HCT116 (cell line): ENCODE measurements at regions not wholly inside any gene's neighbourhood (a gene's known extent, or its start where the extent isn't known, plus 50 kb on each side); places are given as distances from the start of the nearest gene placed in this dataset.

Experiments used
- ATAC-seq: fragments of 200-7000 bp; cut with Tn5 transposase; 2 replicates; pipeline ENCODE4 v1.9.1; 2020; ENCODE audit warnings: mild to moderate bottlenecking, moderate library complexity
- BruUV-seq: library from RNA; stranded (reverse); fragments of 400-500 nt; replicated peaks from 2 replicates; lab custom pipeline; 2021; lab: Mats Ljungman, UMichigan
- CTCF ChIA-PET: fragments of 300-600 bp; sonication (Branson Sonifier 250); formaldehyde crosslinking; loops from one replicate; lab custom pipeline; 2021; ENCODE audit warnings: antibody characterized with exemption; lab: Charles Lee
- POLR2A ChIA-PET: fragments of 300-600, 350-600 bp; sonication (Branson Sonifier 250); formaldehyde crosslinking; loops from one replicate; lab custom pipeline; 2021; ENCODE audit warnings: antibody characterized with exemption; lab: Charles Lee
- RAD21 ChIA-PET, 2 experiments: fragments of 300-600 bp; sonication (Branson Sonifier 250); formaldehyde crosslinking; loops; one replicate each; lab custom pipeline; 2023; ENCODE audit warnings: low total read pairs in 2 of 2; ENCODE audit not compliant: uncharacterized antibody in 2 of 2, unreplicated experiment in 2 of 2, low non-redundant PET in 1 of 2; lab: Charles Lee
- DNase-seq: peaks from one replicate; pipeline ENCODE4 v3.0.0-alpha.2; 2010; ENCODE audit warnings: low read depth, low spot score
- H2AFZ ChIP-seq: fragments of 200-600 bp; shearing (Covaris generic), sonication (generic); 2 replicates; pipeline ENCODE4 v1.6.1; 2017; ENCODE audit warnings: low read depth, mixed run types, mixed read lengths, antibody characterized with exemption, low read length; ENCODE audit not compliant: poor library complexity, severe bottlenecking
- H3K27ac ChIP-seq: 2 replicates; pipeline ENCODE4 v1.5.1; 2012; ENCODE audit warnings: low read depth, low read length
- H3K27me3 ChIP-seq: fragments of 200-600 bp; sonication (generic); 2 replicates; pipeline ENCODE4 v1.6.1; 2016; ENCODE audit warnings: mixed run types, low read length, mixed read lengths; ENCODE audit not compliant: insufficient read depth
- H3K36me3 ChIP-seq, 2 experiments: fragments of 200-500 bp in 1 of 2; fragments of 200-600 bp in 1 of 2; sonication (Bioruptor generic) in 1 of 2; sonication (generic) in 1 of 2; 2 replicates each; pipeline versions ENCODE4 v1.5.1 to v1.6.1; 2014 to 2016; ENCODE audit warnings: low read length in 2 of 2, inconsistent platforms in 1 of 2, mixed read lengths in 1 of 2, mixed run types in 1 of 2; ENCODE audit not compliant: insufficient read depth in 2 of 2, control insufficient read depth in 1 of 2
- H3K4me1 ChIP-seq, 2 experiments: fragments of 200-600 bp in 1 of 2; sonication (generic) in 1 of 2; 2 replicates each; pipeline versions ENCODE4 v1.5.1 to v1.6.1; 2012 to 2017; ENCODE audit warnings: low read length in 2 of 2, inconsistent platforms in 1 of 2, mild to moderate bottlenecking in 1 of 2, mixed read lengths in 1 of 2, mixed run types in 1 of 2, moderate library complexity in 1 of 2; ENCODE audit not compliant: insufficient read depth in 2 of 2, control insufficient read depth in 1 of 2
- H3K4me2 ChIP-seq: fragments of 200-600 bp; sonication (generic); 2 replicates; pipeline ENCODE4 v1.6.1; 2017; ENCODE audit warnings: mixed run types, low read length, mixed read lengths
- H3K4me3 ChIP-seq, 2 experiments: fragments of 200-600 bp in 1 of 2; sonication (generic) in 1 of 2; replicated peaks in 1 of 2; 2 replicates each; pipeline ENCODE4 v1.5.1; 2011 to 2016; ENCODE audit warnings: low read length in 2 of 2, control low read depth in 1 of 2, low read depth in 1 of 2, mild to moderate bottlenecking in 1 of 2, mixed read lengths in 1 of 2, mixed run types in 1 of 2
- H3K79me2 ChIP-seq: fragments of 200-600 bp; sonication (generic); 2 replicates; pipeline ENCODE4 v1.6.1; 2017; ENCODE audit warnings: mild to moderate bottlenecking, mixed run types, low read length, moderate library complexity, mixed read lengths; ENCODE audit not compliant: insufficient read depth
- H3K9ac ChIP-seq: fragments of 200-600 bp; sonication (generic); 2 replicates; pipeline ENCODE4 v1.6.1; 2016; ENCODE audit warnings: low read length, mixed read lengths
- H3K9me2 ChIP-seq: fragments of 200-600 bp; sonication (generic), shearing (Covaris generic); 2 replicates; pipeline ENCODE4 v1.6.1; 2017; ENCODE audit warnings: mixed run types, mild to moderate bottlenecking, moderate library complexity; ENCODE audit not compliant: insufficient read depth
- H3K9me3 ChIP-seq, 2 experiments: fragments of 200-500 bp in 1 of 2; fragments of 200-600 bp in 1 of 2; sonication (Bioruptor generic) in 1 of 2; sonication (generic) in 1 of 2; 2 replicates each; pipeline ENCODE4 v1.6.1; 2014 to 2017; ENCODE audit warnings: low read length in 2 of 2, mixed read lengths in 2 of 2, inconsistent platforms in 1 of 2, low read depth in 1 of 2, mild to moderate bottlenecking in 1 of 2, mixed run types in 1 of 2, moderate library complexity in 1 of 2; ENCODE audit not compliant: control insufficient read depth in 1 of 2, insufficient read depth in 1 of 2
- H4K20me1 ChIP-seq: fragments of 200-600 bp; sonication (generic), shearing (Covaris generic); 2 replicates; pipeline ENCODE4 v1.6.1; 2017; ENCODE audit warnings: mixed run types, mild to moderate bottlenecking, moderate library complexity; ENCODE audit not compliant: insufficient read depth
- CBX3 ChIP-seq: IDR thresholded peaks from 2 replicates; pipeline ENCODE4 v1.6.1; 2012; ENCODE audit warnings: low read depth
- CTCF ChIP-seq, 3 experiments: fragments of 200-600 bp in 1 of 3; sonication (generic) in 1 of 3; IDR thresholded peaks in 2 of 3; conservative IDR thresholded peaks in 1 of 3; 2 replicates each; pipeline ENCODE4 v1.5.1; 2012 to 2017; ENCODE audit warnings: low read depth in 2 of 3, low read length in 2 of 3, antibody characterized with exemption in 1 of 3, borderline replicate concordance in 1 of 3, control low read depth in 1 of 3, mild to moderate bottlenecking in 1 of 3, mixed read lengths in 1 of 3, mixed run types in 1 of 3, moderate library complexity in 1 of 3; ENCODE audit not compliant: insufficient read depth in 1 of 3
- EGR1 ChIP-seq: IDR thresholded peaks from 2 replicates; pipeline ENCODE4 v1.6.1; 2012; ENCODE audit warnings: low read depth
- ELF1 ChIP-seq: IDR thresholded peaks from 2 replicates; pipeline ENCODE4 v1.6.1; 2012; ENCODE audit warnings: low read depth, borderline replicate concordance
- EZH2phosphoT487 ChIP-seq: fragments of 200-600 bp; IDR thresholded peaks from 2 replicates; pipeline ENCODE4 v1.6.1; 2018; ENCODE audit warnings: antibody characterized with exemption, borderline replicate concordance
- FOSL1 ChIP-seq: IDR thresholded peaks from 2 replicates; pipeline ENCODE4 v1.6.1; 2012; ENCODE audit warnings: low read depth
- JUND ChIP-seq: IDR thresholded peaks from 2 replicates; pipeline ENCODE4 v1.6.1; 2012
- POLR2A ChIP-seq: IDR thresholded peaks from 2 replicates; pipeline ENCODE4 v1.7.0; 2011; ENCODE audit warnings: borderline replicate concordance; ENCODE audit not compliant: insufficient read depth, insufficient read length; ENCODE audit errors: extremely low read depth
- POLR2AphosphoS5 ChIP-seq: IDR thresholded peaks from 2 replicates; pipeline ENCODE4 v1.6.1; 2011; ENCODE audit warnings: mild to moderate bottlenecking, low read depth, low read length, moderate library complexity
- REST ChIP-seq: IDR thresholded peaks from 2 replicates; pipeline ENCODE4 v1.6.1; 2012; ENCODE audit warnings: low read depth
- SP1 ChIP-seq: IDR thresholded peaks from 2 replicates; pipeline ENCODE4 v1.6.1; 2012; ENCODE audit warnings: low read depth
- TCF7L2 ChIP-seq: IDR thresholded peaks from 2 replicates; pipeline ENCODE4 v1.7.0; 2011; ENCODE audit warnings: borderline replicate concordance, inconsistent platforms; ENCODE audit not compliant: insufficient read depth, insufficient read length; ENCODE audit errors: extremely low read depth
- YY1 ChIP-seq: IDR thresholded peaks from 2 replicates; pipeline ENCODE4 v1.6.1; 2011; ENCODE audit warnings: low read length, low read depth, moderate library complexity, mild to moderate bottlenecking; ENCODE audit not compliant: insufficient replicate concordance; ENCODE audit errors: extremely low read depth
- ZBTB33 ChIP-seq: IDR thresholded peaks from 2 replicates; pipeline ENCODE4 v1.6.1; 2011; ENCODE audit warnings: mild to moderate bottlenecking, low read length, moderate library complexity; ENCODE audit not compliant: insufficient replicate concordance; ENCODE audit errors: extremely low read depth
- ZFX ChIP-seq: fragments of 450-650 bp; IDR thresholded peaks from 2 replicates; pipeline ENCODE4 v1.6.1; 2017
- ZNF274 ChIP-seq: fragments of 200-500 bp; sonication (Bioruptor generic); IDR thresholded peaks from 2 replicates; pipeline ENCODE4 v1.6.1; 2014; ENCODE audit warnings: mild to moderate bottlenecking, low read depth, low read length, inconsistent platforms
- intact Hi-C: fragments of 100-400 bp; cut with micrococcal nuclease; formaldehyde crosslinking; loops from 2 replicates; pipeline ENCODE4 v1.10.0; 2022

- ATAC-seq (no peak), DNase-seq (no peak)
- no TSS peak for BruUV-seq
- H3K27ac ChIP-seq = no peak overlapping the region
- intact Hi-C loops = no loop called here
- no peak overlapping the region for H2AFZ ChIP-seq
- ChIA-PET RAD21 (no interaction called here), POLR2A (no interaction called here), CTCF (no interaction called here)
- H4K20me1 ChIP-seq = no peaks in the 10 kb centered on the region
- no peaks in the 10 kb centered on the region for H3K9me3 ChIP-seq
- H3K27me3 ChIP-seq = no peaks in the 10 kb centered on the region
- H3K4me1 ChIP-seq = no peaks in the 10 kb centered on the region
- H3K4me2 ChIP-seq = no peak overlapping the region
- H3K79me2 ChIP-seq = no peaks in the 10 kb centered on the region
- H3K9me2 ChIP-seq = no peaks in the 10 kb centered on the region
- TF ChIP-seq FOSL1 (no peak), REST (no peak), CTCF (IDR thresholded peaks at IDR 0.05 in 2 of 3, conservative IDR thresholded peaks at IDR 0.05 in 1 of 3; ENCODE audit: borderline replicate concordance in 1 of 3, insufficient read depth in 1 of 3, low read depth in 2 of 3, low read length in 2 of 3) (no peak), EZH2phosphoT487 (no peak), POLR2AphosphoS5 (no peak), ZNF274 (no peak), POLR2A (no peak), ZBTB33 (no peak), SP1 (no peak), EGR1 (no peak), TCF7L2 (no peak), YY1 (no peak), CBX3 (no peak), ELF1 (no peak), ZFX (no peak), JUND (no peak)
- H3K9ac ChIP-seq = no peak overlapping the region
- no peaks in the 10 kb centered on the region for H3K36me3 ChIP-seq
- no peak overlapping the region for H3K4me3 ChIP-seq
These were observed 191.8 kb upstream of the HNMT start for GRCh38 chr2:137772451-137772850.
